GM12872 (cell line): ENCODE measurements at regions not wholly inside any gene's neighbourhood (a gene's known extent, or its start where the extent isn't known, plus 50 kb on each side); places are given as distances from the start of the nearest gene placed in this dataset.

Experiments used
- TF ChIP-seq, protein P1 (sequence below): IDR thresholded peaks from 3 replicates; pipeline ENCODE4 v1.5.1; 2011; ENCODE audit warnings: low read depth, mild to moderate bottlenecking, low read length, moderate library complexity; ENCODE audit not compliant: insufficient read depth

DNA sequence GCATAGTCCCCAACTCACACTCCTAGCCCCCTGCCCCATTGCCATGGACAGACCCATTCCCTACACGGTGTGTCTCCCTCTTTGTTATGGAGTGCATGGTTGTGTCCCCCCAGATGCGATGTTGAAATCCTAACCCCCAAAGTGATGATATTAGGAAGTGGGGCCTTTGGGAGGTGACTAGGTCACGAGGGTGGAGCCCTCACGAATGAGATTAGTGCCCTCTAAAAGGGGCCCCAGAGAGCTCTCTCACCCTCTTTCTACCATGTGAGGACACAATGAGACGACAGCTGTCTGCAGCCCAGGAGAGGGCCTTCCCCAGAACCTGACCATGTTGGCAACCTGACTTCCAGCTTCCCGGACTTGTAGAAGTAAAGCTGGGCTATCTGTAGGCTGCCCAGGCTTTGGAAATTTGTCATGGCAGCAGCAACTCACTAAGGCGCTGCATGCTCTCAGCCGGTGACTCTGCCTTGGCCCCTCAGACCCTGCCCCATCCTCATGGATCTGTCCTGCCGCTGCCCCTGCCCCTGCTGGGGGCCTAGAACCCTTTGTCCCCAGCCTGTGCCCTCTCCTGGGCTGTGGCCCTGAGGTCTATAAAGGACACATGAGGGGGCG is 318.1 kb upstream of the RTL1 start:
- TF ChIP-seq, protein P1, sequence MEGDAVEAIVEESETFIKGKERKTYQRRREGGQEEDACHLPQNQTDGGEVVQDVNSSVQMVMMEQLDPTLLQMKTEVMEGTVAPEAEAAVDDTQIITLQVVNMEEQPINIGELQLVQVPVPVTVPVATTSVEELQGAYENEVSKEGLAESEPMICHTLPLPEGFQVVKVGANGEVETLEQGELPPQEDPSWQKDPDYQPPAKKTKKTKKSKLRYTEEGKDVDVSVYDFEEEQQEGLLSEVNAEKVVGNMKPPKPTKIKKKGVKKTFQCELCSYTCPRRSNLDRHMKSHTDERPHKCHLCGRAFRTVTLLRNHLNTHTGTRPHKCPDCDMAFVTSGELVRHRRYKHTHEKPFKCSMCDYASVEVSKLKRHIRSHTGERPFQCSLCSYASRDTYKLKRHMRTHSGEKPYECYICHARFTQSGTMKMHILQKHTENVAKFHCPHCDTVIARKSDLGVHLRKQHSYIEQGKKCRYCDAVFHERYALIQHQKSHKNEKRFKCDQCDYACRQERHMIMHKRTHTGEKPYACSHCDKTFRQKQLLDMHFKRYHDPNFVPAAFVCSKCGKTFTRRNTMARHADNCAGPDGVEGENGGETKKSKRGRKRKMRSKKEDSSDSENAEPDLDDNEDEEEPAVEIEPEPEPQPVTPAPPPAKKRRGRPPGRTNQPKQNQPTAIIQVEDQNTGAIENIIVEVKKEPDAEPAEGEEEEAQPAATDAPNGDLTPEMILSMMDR, result no peak

GRCh38 chr14:101222362-101223070 is 319.0 kb upstream of the RTL1 start:
- TF ChIP-seq, protein P1, result no peak

DNA sequence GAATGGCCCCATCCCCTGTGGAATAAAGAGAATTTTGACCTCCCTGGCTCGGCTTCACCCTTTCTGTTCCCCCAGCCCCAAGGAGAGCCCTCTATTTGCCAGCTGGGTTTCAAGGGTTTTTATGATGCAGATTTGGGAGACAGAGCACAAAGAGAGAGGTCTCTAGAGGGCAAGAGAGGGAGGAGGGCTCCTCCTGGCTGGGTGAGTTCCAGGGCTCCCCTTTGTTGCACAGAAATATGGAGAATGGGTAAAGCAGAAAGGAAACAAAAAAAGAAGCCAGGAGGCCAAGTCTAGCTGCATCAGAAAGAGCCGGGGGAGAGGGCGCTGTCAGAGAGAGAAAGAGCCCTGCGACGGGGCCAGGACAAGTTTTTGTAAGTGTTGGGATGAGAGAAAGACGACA is 319.6 kb upstream of the RTL1 start:
- TF ChIP-seq, protein P1, result no peak

- TF ChIP-seq, protein P1, result no peak
These were observed 320.1 kb upstream of the RTL1 start for GRCh38 chr14:101223561-101224162.

DNA sequence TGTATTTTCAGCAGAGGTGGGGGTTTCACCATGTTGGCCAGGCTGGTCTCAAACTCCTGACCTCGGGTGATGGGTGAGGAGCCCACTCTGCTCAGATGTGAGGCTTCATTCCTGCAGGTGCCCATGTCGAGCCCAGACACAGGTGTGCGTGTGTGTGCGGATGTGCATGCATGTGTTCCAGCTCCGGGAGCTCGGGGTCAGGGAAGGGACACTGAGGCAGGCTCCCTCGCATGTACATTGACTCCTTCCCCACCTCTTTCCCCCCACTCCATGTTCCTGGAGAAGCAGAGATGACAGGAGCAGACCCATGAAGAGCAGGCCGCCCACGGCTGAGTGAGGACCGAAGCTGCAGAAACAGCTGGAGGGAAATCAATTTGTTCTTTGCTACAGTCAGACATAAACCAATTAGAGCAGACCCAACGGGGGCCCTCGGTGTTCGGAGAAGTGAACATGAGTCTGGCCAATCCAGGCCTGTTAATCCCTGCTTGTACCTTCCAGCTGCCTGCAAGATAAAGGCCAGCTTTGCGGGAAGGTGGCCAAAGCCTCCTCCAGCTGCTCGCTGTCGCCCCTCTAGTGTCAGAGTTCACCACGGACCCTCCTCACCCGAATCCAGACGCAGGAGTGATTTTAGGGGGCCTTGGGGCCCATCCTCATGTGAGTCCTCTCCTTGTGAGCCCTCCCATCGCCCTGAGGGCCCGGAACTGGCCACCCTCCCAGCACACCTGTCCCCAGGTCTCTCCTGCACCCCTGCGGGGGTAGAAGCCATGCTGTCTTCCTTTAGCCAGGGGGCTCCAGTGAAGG is 321.0 kb upstream of the RTL1 start:
- TF ChIP-seq, protein P1, result no peak

DNA sequence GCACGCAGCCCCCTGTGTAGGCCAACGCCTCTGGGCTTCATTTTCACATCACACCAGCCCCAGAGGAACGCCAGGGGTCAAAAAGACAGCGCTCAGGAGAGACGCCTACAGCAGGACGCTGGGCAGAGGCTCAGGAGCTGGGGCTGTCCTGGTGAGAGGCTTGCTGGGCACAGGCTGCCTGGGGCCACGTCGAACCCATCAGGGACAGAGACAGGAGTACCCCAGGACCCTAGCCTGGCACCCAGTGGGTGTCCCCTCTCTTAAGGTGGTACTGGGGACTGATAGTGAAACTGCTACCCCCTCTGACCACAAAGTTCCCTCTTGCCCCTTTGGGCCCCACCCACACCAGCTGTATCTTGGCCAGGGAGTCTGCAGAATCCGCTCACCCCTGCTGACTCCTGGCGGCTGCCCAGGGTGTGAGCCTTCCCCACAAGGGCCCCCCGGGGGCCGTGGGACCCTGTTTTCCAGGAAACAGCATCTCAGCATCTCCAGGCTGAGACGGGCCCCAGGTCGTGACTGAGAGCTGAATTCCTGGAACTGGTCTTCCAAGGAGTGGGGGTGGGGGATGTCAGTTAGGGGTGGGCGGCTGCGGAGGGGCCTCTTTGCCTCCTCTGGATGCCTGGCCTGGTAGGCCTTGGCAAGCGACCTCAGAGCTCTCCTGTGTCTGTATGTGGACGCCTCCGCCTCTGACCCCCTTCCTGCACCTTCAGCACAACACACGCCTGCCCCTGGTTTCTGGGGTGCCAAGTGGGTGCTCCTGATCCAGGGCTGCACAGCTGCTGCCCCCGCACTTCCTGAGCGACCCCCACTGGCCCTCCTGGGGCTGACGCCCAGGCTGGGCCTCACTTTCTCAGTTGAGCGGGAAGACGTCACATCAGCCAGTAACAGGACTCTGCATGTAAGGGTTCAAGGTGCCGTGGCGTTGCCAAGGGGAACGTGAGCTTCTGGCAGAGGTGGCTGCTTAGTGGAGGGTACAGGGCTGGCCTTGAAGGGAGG is 321.9 kb upstream of the RTL1 start:
- TF ChIP-seq, protein P1, result no peak
